Adrenal gland (tissue), 9 donors: ENCODE measurements at regions not wholly inside any gene's neighbourhood (a gene's known extent, or its start where the extent isn't known, plus 50 kb on each side); places are given as distances from the start of the nearest gene placed in this dataset.

Experiments
- DNase-seq, 7 donors: peaks; one replicate each; pipeline ENCODE4 v3.0.0-alpha.2; 2019 to 2020
- H3K27ac ChIP-seq, 5 donors: fragments of 200-600 bp; sonication (generic) in 4 of 5; 1 replicate in 3 of 5; 2 replicates in 2 of 5; pipeline versions ENCODE4 v1.5.1 to v1.8.0; 2016 to 2020; ENCODE audit warnings: mild to moderate bottlenecking in 1 of 5
- H3K27me3 ChIP-seq: fragments of 200-600 bp; 2 replicates; pipeline ENCODE4 v1.8.0; 2021
- H3K36me3 ChIP-seq, 2 donors: fragments of 200-600 bp; replicated peaks in 1 of 2; 1 replicate in 1 of 2; 2 replicates in 1 of 2; pipeline versions ENCODE4 v1.5.1 to v1.8.0; 2018 to 2022
- H3K4me1 ChIP-seq, 2 donors: fragments of 200-600 bp; replicated peaks in 1 of 2; 1 replicate in 1 of 2; 2 replicates in 1 of 2; pipeline versions ENCODE4 v1.5.1 to v1.8.0; 2018 to 2021
- H3K4me3 ChIP-seq, 4 donors: fragments of 200-600 bp; sonication (generic) in 3 of 4; one replicate each; pipeline ENCODE4 v1.5.1; 2016 to 2018
- H3K9me3 ChIP-seq, 3 donors: fragments of 200-600 bp; sonication (generic) in 1 of 3; replicated peaks in 1 of 3; 1 replicate in 2 of 3; 2 replicates in 1 of 3; pipeline versions ENCODE4 v1.5.1 to v1.8.0; 2016 to 2021
- CTCF ChIP-seq, 6 experiments: fragments of 450-650 bp in 4 of 6; fragments of 200-600 bp in 2 of 6; sonication (generic) in 1 of 6; IDR thresholded peaks; 1 replicate in 5 of 6; 2 replicates in 1 of 6; pipeline versions ENCODE4 v1.5.1 to v1.8.0; 2016 to 2021; ENCODE audit warnings: antibody characterized with exemption in 6 of 6, mild to moderate bottlenecking in 2 of 6, moderate library complexity in 1 of 6
- POLR2A ChIP-seq, 2 donors: fragments of 450-650 bp; IDR thresholded peaks; one replicate each; pipeline ENCODE4 v1.6.1; 2017; ENCODE audit warnings: antibody characterized with exemption in 2 of 2, mild to moderate bottlenecking in 2 of 2, moderate library complexity in 1 of 2
- WGBS, 4 donors: extraction: QIAGEN DNeasy Blood & Tissue Kit in 2 of 4; methylation state at CpG; one replicate each; pipeline versions ENCODE4 v1.1.5 to v1.1.7; 2013 to 2017; 5-methylcytosine and 5-hydroxymethylcytosine counted together
- intact Hi-C, 2 donors: fragments of 100-400 bp; cut with DNase I; formaldehyde crosslinking; loops; one replicate each; pipeline versions ENCODE4 v1.14.1 to v1.15.0; 2022 to 2023
- donor health status: healthy with polysubstance abuse.
- donor health status: Bipolar disorder and iron deficiency.
- donor health status: DM: yes; HTN: yes; CAD: no.
- donor health status: DM: no; HTN: no; CAD: no.
- donor health status: DM: no; HTN: no; CAD: no.

GRCh38 chr10:107708981-107709380, 544.5 kb upstream of the SORCS1 start:
- no peaks in the 10 kb centered on the region for H3K36me3 ChIP-seq
- WGBS, 4 donors, result 80 to 88% (median 87%) methylated on average over 1 of the region's 1 CpG
- H3K9me3 ChIP-seq, result no peaks in the 10 kb centered on the region
- H3K4me1 ChIP-seq, result no peaks in the 10 kb centered on the region
- H3K27ac ChIP-seq, result no peak overlapping the region
- TF ChIP-seq POLR2A (IDR thresholded peaks at IDR 0.05) (no peak), CTCF (IDR thresholded peaks at IDR 0.05) (no peak)
- intact Hi-C loops, result no loop called here
- no peak for DNase-seq
- no peaks in the 10 kb centered on the region for H3K27me3 ChIP-seq
- no peak overlapping the region for H3K4me3 ChIP-seq

GRCh38 chr10:107706096-107706725, 541.7 kb upstream of the SORCS1 start:
- H3K27me3 ChIP-seq, result no peaks in the 10 kb centered on the region
- TF ChIP-seq POLR2A (IDR thresholded peaks at IDR 0.05) (no peak), CTCF (IDR thresholded peaks at IDR 0.05) (no peak)
- H3K9me3 ChIP-seq, result no peaks in the 10 kb centered on the region
- no peak overlapping the region for H3K27ac ChIP-seq
- intact Hi-C loops, result no loop called here
- H3K4me1 ChIP-seq, result no peaks in the 10 kb centered on the region
- no peak for DNase-seq
- no peak overlapping the region for H3K4me3 ChIP-seq
- no peaks in the 10 kb centered on the region for H3K36me3 ChIP-seq
- WGBS, 4 donors, result 70 to 88% (median 85%) methylated on average over 1 of the region's 1 CpG

GRCh38 chr10:107701943-107702342, 537.4 kb upstream of the SORCS1 start:
- Histone ChIP-seq H3K9me3 (no peaks in the 10 kb centered on the region), H3K4me3 (no peak overlapping the region), H3K36me3 (no peaks in the 10 kb centered on the region), H3K27me3 (no peaks in the 10 kb centered on the region), H3K4me1 (no peaks in the 10 kb centered on the region), H3K27ac (no peak overlapping the region)
- TF ChIP-seq POLR2A (IDR thresholded peaks at IDR 0.05), result no peak
- no peak for TF ChIP-seq CTCF (IDR thresholded peaks at IDR 0.05)
- DNase-seq, result no peak
- intact Hi-C loops, result no loop called here

GRCh38 chr10:107692072-107692471, 527.6 kb upstream of the SORCS1 start:
- Histone ChIP-seq H3K4me3 (no peak overlapping the region), H3K9me3 (no peaks in the 10 kb centered on the region), H3K36me3 (no peaks in the 10 kb centered on the region), H3K27ac (no peak overlapping the region), H3K4me1 (no peaks in the 10 kb centered on the region), H3K27me3 (no peaks in the 10 kb centered on the region)
- DNase-seq, result no peak
- intact Hi-C loops, result no loop called here
- 67 to 79% (median 76%) methylated on average over 1 of the region's 1 CpG for WGBS, 4 donors
- TF ChIP-seq CTCF (IDR thresholded peaks at IDR 0.05) (no peak), POLR2A (IDR thresholded peaks at IDR 0.05) (no peak)
